ENCODE measurements at regions not wholly inside any gene's neighbourhood (a gene's known extent, or its start where the extent isn't known, plus 50 kb on each side); places are given as distances from the start of the nearest gene placed in this dataset.

DNA sequence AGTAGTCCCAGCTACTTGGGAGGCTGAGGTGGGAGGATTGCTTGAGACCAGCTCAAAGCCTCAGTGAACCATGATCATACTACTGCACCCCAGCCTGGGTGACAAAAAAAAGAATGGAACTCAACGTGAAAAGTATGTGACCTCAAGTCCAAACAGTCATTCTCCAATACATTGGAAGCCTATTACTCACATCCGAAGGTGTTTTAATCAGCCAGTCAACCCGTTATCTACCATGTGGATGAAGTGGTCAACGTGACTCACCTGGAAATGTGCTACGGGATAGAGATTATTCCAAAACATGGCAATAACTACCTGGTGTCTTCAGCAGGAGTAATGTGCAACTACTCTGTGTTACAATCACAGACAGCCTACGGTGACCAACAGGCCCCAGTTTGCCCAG lies 85.8 kb upstream of the TOP1 start:
- TF ChIP-seq, protein P1, sequence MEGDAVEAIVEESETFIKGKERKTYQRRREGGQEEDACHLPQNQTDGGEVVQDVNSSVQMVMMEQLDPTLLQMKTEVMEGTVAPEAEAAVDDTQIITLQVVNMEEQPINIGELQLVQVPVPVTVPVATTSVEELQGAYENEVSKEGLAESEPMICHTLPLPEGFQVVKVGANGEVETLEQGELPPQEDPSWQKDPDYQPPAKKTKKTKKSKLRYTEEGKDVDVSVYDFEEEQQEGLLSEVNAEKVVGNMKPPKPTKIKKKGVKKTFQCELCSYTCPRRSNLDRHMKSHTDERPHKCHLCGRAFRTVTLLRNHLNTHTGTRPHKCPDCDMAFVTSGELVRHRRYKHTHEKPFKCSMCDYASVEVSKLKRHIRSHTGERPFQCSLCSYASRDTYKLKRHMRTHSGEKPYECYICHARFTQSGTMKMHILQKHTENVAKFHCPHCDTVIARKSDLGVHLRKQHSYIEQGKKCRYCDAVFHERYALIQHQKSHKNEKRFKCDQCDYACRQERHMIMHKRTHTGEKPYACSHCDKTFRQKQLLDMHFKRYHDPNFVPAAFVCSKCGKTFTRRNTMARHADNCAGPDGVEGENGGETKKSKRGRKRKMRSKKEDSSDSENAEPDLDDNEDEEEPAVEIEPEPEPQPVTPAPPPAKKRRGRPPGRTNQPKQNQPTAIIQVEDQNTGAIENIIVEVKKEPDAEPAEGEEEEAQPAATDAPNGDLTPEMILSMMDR (IDR thresholded peaks at IDR 0.05), result no peak
- TF ChIP-seq POLR2A (IDR thresholded peaks at IDR 0.05), result no peak
